CD4-positive, alpha-beta memory T cell (primary cell): ENCODE measurements at regions not wholly inside any gene's neighbourhood (a gene's known extent, or its start where the extent isn't known, plus 50 kb on each side); places are given as distances from the start of the nearest gene placed in this dataset.

Experiments used
- CTCF ChIA-PET: fragments of 350-600 bp; sonication (Branson Sonifier 250); formaldehyde crosslinking; loops from one replicate; lab custom pipeline; 2021; ENCODE audit warnings: inconsistent platforms; ENCODE audit not compliant: partially characterized antibody; lab: Charles Lee
- POLR2A ChIA-PET: fragments of 350-600 bp; sonication (Branson Sonifier 250); formaldehyde crosslinking; loops from one replicate; lab custom pipeline; 2021; ENCODE audit not compliant: partially characterized antibody; lab: Charles Lee
- DNase-seq, 5 donors: peaks; one replicate each; pipeline versions ENCODE4 v3.0.0 to v3.0.0-alpha.2; 2020 to 2022; ENCODE audit warnings: mixed read lengths in 1 of 5
- H3K27ac ChIP-seq: one replicate; pipeline ENCODE4 v1.7.0; 2013; ENCODE audit warnings: low read depth, low read length
- H3K27me3 ChIP-seq: 2 replicates; pipeline ENCODE4 v1.7.0; 2013; ENCODE audit warnings: mild to moderate bottlenecking, low read length, moderate library complexity; ENCODE audit not compliant: insufficient read depth
- H3K36me3 ChIP-seq: 2 replicates; pipeline ENCODE4 v1.7.0; 2013; ENCODE audit warnings: mild to moderate bottlenecking, low read length, moderate library complexity; ENCODE audit not compliant: insufficient read depth
- H3K4me1 ChIP-seq: 2 replicates; pipeline ENCODE4 v1.7.0; 2013; ENCODE audit warnings: mild to moderate bottlenecking, low read length, moderate library complexity; ENCODE audit not compliant: insufficient read depth
- H3K4me3 ChIP-seq, 2 donors: one replicate each; pipeline ENCODE4 v1.7.0; 2013; ENCODE audit warnings: low read length in 2 of 2, mild to moderate bottlenecking in 1 of 2
- H3K9me3 ChIP-seq, 2 donors: one replicate each; pipeline ENCODE4 v1.7.0; 2013; ENCODE audit warnings: low read length in 2 of 2, control low read depth in 1 of 2; ENCODE audit not compliant: control insufficient read depth in 1 of 2
- H3K27ac Mint-ChIP-seq, 7 donors: one replicate each; pipeline ENCODE4 v1.8.0; 2020 to 2021; ENCODE audit warnings: mixed read lengths in 7 of 7, mild to moderate bottlenecking in 6 of 7, inconsistent platforms in 3 of 7, moderate library complexity in 3 of 7
- H3K27me3 Mint-ChIP-seq, 2 donors: one replicate each; pipeline ENCODE4 v1.8.0; 2020 to 2021; ENCODE audit warnings: mixed read lengths in 2 of 2
- H3K36me3 Mint-ChIP-seq, 2 donors: one replicate each; pipeline ENCODE4 v1.8.0; 2020 to 2021; ENCODE audit warnings: mixed read lengths in 2 of 2, inconsistent platforms in 1 of 2, mild to moderate bottlenecking in 1 of 2
- H3K4me1 Mint-ChIP-seq, 4 donors: one replicate each; pipeline ENCODE4 v1.8.0; 2020 to 2021; ENCODE audit warnings: mixed read lengths in 4 of 4, mild to moderate bottlenecking in 1 of 4
- H3K4me3 Mint-ChIP-seq, 8 donors: one replicate each; pipeline ENCODE4 v1.8.0; 2020 to 2021; ENCODE audit warnings: mixed read lengths in 8 of 8, mild to moderate bottlenecking in 7 of 8, moderate library complexity in 6 of 8, inconsistent platforms in 3 of 8
- H3K9me3 Mint-ChIP-seq, 8 donors: one replicate each; pipeline ENCODE4 v1.8.0; 2020 to 2021; ENCODE audit warnings: mixed read lengths in 8 of 8, mild to moderate bottlenecking in 5 of 8, inconsistent platforms in 3 of 8, moderate library complexity in 1 of 8
- intact Hi-C: fragments of 100-400 bp; cut with micrococcal nuclease; formaldehyde crosslinking; loops from one replicate; pipeline ENCODE4 v1.15.1; 2023

DNA sequence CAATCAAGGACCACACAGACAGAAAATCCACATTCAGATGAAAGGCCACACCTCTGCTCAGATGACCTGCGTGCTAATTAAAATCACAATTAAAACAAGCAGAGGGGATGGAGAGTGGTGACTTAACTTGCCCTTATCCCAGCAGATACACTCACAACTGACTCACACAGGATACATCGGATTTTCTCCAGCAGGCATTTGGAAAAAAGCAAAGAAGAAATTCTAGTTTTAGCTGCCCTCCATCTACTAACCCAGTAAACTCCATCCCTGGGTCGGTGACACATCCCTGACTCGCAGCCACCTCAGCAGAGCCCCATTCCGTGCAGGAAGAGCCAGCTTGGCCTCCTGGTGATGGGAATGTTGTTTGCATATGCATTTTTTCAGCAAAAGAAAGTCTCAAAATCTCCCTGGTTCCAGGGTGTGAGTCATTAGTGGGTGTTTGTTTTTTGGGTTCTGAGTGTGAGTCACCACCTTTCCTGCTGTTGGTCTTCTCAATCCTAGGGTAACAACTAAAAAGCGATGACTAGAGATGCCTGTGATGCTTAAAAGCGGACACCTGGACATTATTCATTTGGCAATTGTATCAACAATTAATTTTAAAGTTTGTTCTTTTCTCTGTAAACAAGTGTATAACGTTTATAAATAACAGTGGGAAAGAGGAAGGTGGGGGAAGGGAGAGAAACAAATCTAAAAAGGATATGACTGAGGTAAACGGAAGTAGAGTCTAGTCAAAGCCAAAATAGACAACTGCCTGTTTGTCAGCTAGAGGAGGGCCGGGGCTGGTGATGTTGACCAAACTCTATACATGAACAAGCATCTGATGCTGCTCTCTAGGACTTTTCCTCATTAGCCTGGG is 49.8 kb upstream of the SLC4A7 start:
- no peaks in the 10 kb centered on the region for H3K36me3 Mint-ChIP-seq
- no peaks in the 10 kb centered on the region for H3K9me3 Mint-ChIP-seq
- intact Hi-C loops: loop anchor here (2.0 to 5.0 kb wide), 2 partner anchors 49 to 58 kb away; partner anchors contain the start of gene SLC4A7
- H3K27ac Mint-ChIP-seq: peak overlapping the region; percentile 83 to 98 (median 92)
- no peaks in the 10 kb centered on the region for H3K27me3 Mint-ChIP-seq
- H3K4me3 Mint-ChIP-seq: peak overlapping the region; percentile 15 to 78 (median 72)
- H3K27me3 ChIP-seq: no peaks in the 10 kb centered on the region
- ChIA-PET CTCF (no interaction called here), POLR2A (interaction anchor here (1.1 to 3.5 kb wide), 4 partner anchors 49 to 99 kb away, joined by 3 to 33 read pairs (median 6); partner anchors contain the start of gene SLC4A7)
- no peaks in the 10 kb centered on the region for H3K9me3 ChIP-seq
- peaks cover 15 to 27% (median 21%) of the 10 kb centered on the region in 4 donors for H3K4me1 Mint-ChIP-seq
- no peak overlapping the region for H3K27ac ChIP-seq
- DNase-seq: peak; percentile 15 to 59 (median 29)
- peaks cover 24% of the 10 kb centered on the region for H3K4me1 ChIP-seq
- H3K4me3 ChIP-seq: peak overlapping the region in 1 of 2 donors; percentile 37
- no peaks in the 10 kb centered on the region for H3K36me3 ChIP-seq
